GM12878 (cell line): ENCODE measurements at regions not wholly inside any gene's neighbourhood (a gene's known extent, or its start where the extent isn't known, plus 50 kb on each side); places are given as distances from the start of the nearest gene placed in this dataset.

ENCODE experiments used
- ATAC-seq: fragments of 200-7000 bp; cut with Tn5 transposase; 3 replicates; pipeline ENCODE4 v1.9.1; 2020; ENCODE audit warnings: mild to moderate bottlenecking, moderate library complexity
- BruUV-seq: library from RNA; stranded (reverse); fragments of 400-500 nt; replicated peaks from 2 replicates; lab custom pipeline; 2021; lab: Mats Ljungman, UMichigan
- CTCF ChIA-PET: fragments of 300-600 bp; sonication (Branson Sonifier 250); formaldehyde crosslinking; extraction: SDS; loops from one replicate; lab custom pipeline; 2021; ENCODE audit warnings: inconsistent platforms; lab: Yijun Ruan, JAX
- POLR2A ChIA-PET: fragments of 350-600 bp; formaldehyde crosslinking; extraction: SDS; loops from one replicate; lab custom pipeline; 2021; ENCODE audit warnings: inconsistent platforms; lab: Charles Lee
- RAD21 ChIA-PET: fragments of 300-600 bp; sonication (Branson Sonifier 250); formaldehyde crosslinking; loops from one replicate; lab custom pipeline; 2023; ENCODE audit warnings: antibody characterized with exemption; ENCODE audit not compliant: unreplicated experiment; lab: Charles Lee
- SMC1A ChIA-PET: fragments of 300-600 bp; sonication (Branson Sonifier 250); formaldehyde crosslinking; loops from one replicate; lab custom pipeline; 2023; ENCODE audit not compliant: unreplicated experiment, uncharacterized antibody; lab: Charles Lee
- DNase-seq: peaks from one replicate; pipeline ENCODE4 v3.0.0-alpha.2; 2011; ENCODE audit warnings: low read depth, low spot score
- FAIRE-seq: peaks from 3 replicates; lab custom pipeline; 2011; peaks lifted over from hg19 to GRCh38; lab: Jason Lieb, UNC
- H2AFZ ChIP-seq: 2 replicates; pipeline ENCODE4 v1.6.0; 2011; ENCODE audit warnings: low read depth, low read length, control low read depth; ENCODE audit not compliant: control insufficient read depth
- H3K27ac ChIP-seq: 2 replicates; pipeline ENCODE4 v1.5.1; 2011; ENCODE audit warnings: control low read depth; ENCODE audit not compliant: control insufficient read depth, insufficient read depth
- H3K27me3 ChIP-seq, 2 experiments: replicated peaks in 1 of 2; 2 replicates each; pipeline versions ENCODE4 v1.6.0 to v1.6.1; 2011; ENCODE audit warnings: low read length in 1 of 2; ENCODE audit not compliant: control insufficient read depth in 2 of 2, insufficient read depth in 2 of 2
- H3K36me3 ChIP-seq, 2 experiments: 2 replicates each; pipeline ENCODE4 v1.5.1; 2011; ENCODE audit warnings: low read length in 1 of 2; ENCODE audit not compliant: control insufficient read depth in 2 of 2, insufficient read depth in 2 of 2
- H3K4me1 ChIP-seq: 2 replicates; pipeline ENCODE4 v1.6.1; 2011; ENCODE audit warnings: mild to moderate bottlenecking, low read length, moderate library complexity, mixed read lengths; ENCODE audit not compliant: control insufficient read depth, insufficient read depth
- H3K4me2 ChIP-seq: 2 replicates; pipeline ENCODE4 v1.6.0; 2011; ENCODE audit warnings: control low read depth; ENCODE audit not compliant: control insufficient read depth, insufficient read depth
- H3K4me3 ChIP-seq: fragments of 200-600 bp; sonication (generic); 2 replicates; pipeline ENCODE4 v1.5.1; 2016
- H3K79me2 ChIP-seq: 2 replicates; pipeline ENCODE4 v1.6.0; 2011; ENCODE audit warnings: low read length; ENCODE audit not compliant: control insufficient read depth, insufficient read depth
- H3K9ac ChIP-seq: 2 replicates; pipeline ENCODE4 v1.8.0; 2011; ENCODE audit warnings: low read length, control low read depth, mixed read lengths; ENCODE audit not compliant: control insufficient read depth, insufficient read depth
- H3K9me3 ChIP-seq: replicated peaks from 3 replicates; pipeline ENCODE4 v1.5.1; 2011; ENCODE audit warnings: mild to moderate bottlenecking, low read length; ENCODE audit not compliant: control insufficient read depth, insufficient read depth
- H4K20me1 ChIP-seq: 2 replicates; pipeline ENCODE4 v1.6.0; 2011; ENCODE audit not compliant: control insufficient read depth, insufficient read depth
- BACH1 ChIP-seq: fragments of 450-650 bp; IDR thresholded peaks from 2 replicates; pipeline ENCODE4 v1.6.1; 2017; ENCODE audit warnings: mild to moderate bottlenecking, borderline replicate concordance
- BRCA1 ChIP-seq: IDR thresholded peaks from 2 replicates; pipeline ENCODE4 v1.6.1; 2011; ENCODE audit warnings: low read depth, low read length, improper control_type of control experiment
- CBFB ChIP-seq: IDR thresholded peaks from 2 replicates; pipeline ENCODE4 v1.6.1; 2016; ENCODE audit warnings: antibody characterized with exemption, low read depth
- HDGF ChIP-seq: fragments of 450-650 bp; IDR thresholded peaks from 2 replicates; pipeline ENCODE4 v1.6.1; 2016; ENCODE audit warnings: antibody characterized with exemption
- NFYB ChIP-seq: IDR thresholded peaks from 2 replicates; pipeline ENCODE4 v1.6.1; 2011; ENCODE audit warnings: low read depth, mild to moderate bottlenecking, low read length, improper control_type of control experiment, moderate library complexity; ENCODE audit not compliant: insufficient read depth
- PAX5 ChIP-seq: IDR thresholded peaks from 2 replicates; pipeline ENCODE4 v1.6.1; 2011; ENCODE audit warnings: low read depth, low read length, borderline replicate concordance
- RELA ChIP-seq: fragments of 450-650 bp; IDR thresholded peaks from 2 replicates; pipeline ENCODE4 v1.8.0; 2014; ENCODE audit warnings: borderline replicate concordance; ENCODE audit not compliant: partially characterized antibody
- TARDBP ChIP-seq: IDR thresholded peaks from 2 replicates; pipeline ENCODE4 v1.6.1; 2016; ENCODE audit warnings: borderline replicate concordance
- TCF7 ChIP-seq: IDR thresholded peaks from 2 replicates; pipeline ENCODE4 v1.6.1; 2014; ENCODE audit warnings: antibody characterized with exemption, borderline replicate concordance
- WGBS: methylation state at CpG from one replicate; pipeline ENCODE4 v1.1.6; 2016; ENCODE audit warnings: low lambda C conversion rate; ENCODE audit not compliant: insufficient replicate concordance, insufficient coverage; ENCODE audit errors: missing lambda C conversion rate; 5-methylcytosine and 5-hydroxymethylcytosine counted together
- in situ Hi-C: fragments of 300-500 bp; cut with MboI; formaldehyde crosslinking; loops from 9 replicates; pipeline ENCODE4 v1.14.3; 2018; ENCODE audit warnings: mixed read lengths
- intact Hi-C: fragments of 100-400 bp; cut with micrococcal nuclease; formaldehyde crosslinking; loops from one replicate; pipeline ENCODE4 v1.14.2; 2022; ENCODE audit not compliant: unreplicated experiment
- TF ChIP-seq, protein P1 (sequence below): fragments of 450-650 bp; IDR thresholded peaks from 2 replicates; pipeline ENCODE4 v1.6.1; 2017; ENCODE audit warnings: borderline replicate concordance
- TF ChIP-seq, protein P2 (sequence below): fragments of 450-650 bp; formaldehyde crosslinking; IDR thresholded peaks from 2 replicates; pipeline ENCODE4 v1.4.0; 2022; ENCODE audit warnings: mild to moderate bottlenecking, moderate library complexity
- TF ChIP-seq, protein P3 (sequence below): fragments of 450-650 bp; IDR thresholded peaks from 2 replicates; pipeline ENCODE4 v1.6.1; 2016; ENCODE audit warnings: mild to moderate bottlenecking

DNA sequence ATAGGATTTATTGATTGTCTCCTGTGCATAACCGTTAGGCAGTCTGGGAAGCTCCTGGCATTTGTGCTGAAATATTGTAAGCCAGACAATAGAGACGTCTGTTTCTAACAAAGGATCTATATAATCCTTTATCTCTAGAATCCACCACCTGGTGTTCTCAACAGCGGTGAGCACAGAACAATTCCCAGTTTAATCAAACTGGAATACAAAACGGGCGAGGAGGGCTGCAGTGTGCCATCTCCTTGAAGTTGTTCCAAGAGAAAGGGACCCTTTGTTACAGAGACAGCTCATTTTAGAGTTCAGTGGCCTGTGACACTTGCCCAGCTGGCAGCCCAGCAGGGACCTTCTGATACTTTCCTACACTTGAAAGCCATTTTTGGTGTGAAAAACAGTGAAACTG is 162.8 kb upstream of the IVNS1ABP start:
- WGBS, result 46% methylated on average over 5 of the region's 5 CpGs
- no peak overlapping the region for H3K9ac ChIP-seq
- TF ChIP-seq TCF7, result no peak
- ChIA-PET POLR2A (no interaction called here), RAD21 (no interaction called here), SMC1A (interaction anchor here (1.8 kb wide), 1 partner anchor 150 kb away, joined by 3 read pairs; no protein-coding TSS in a partner anchor), CTCF (interaction anchor here (0.6 kb wide), 1 partner anchor 51 kb away, joined by 3 read pairs; no protein-coding TSS in a partner anchor)
- no peak overlapping the region for H3K4me2 ChIP-seq
- DNase-seq (no peak), ATAC-seq (no peak), FAIRE-seq (no peak)
- no peaks in the 10 kb centered on the region for H3K27me3 ChIP-seq
- no peaks in the 10 kb centered on the region for H4K20me1 ChIP-seq
- H2AFZ ChIP-seq, result no peak overlapping the region
- no peaks in the 10 kb centered on the region for H3K79me2 ChIP-seq
- intact Hi-C loops, result no loop called here
- no peak overlapping the region for H3K4me3 ChIP-seq
- in situ Hi-C loops, result no loop called here
- no peaks in the 10 kb centered on the region for H3K4me1 ChIP-seq
- no peak overlapping the region for H3K27ac ChIP-seq
- H3K36me3 ChIP-seq, result no peaks in the 10 kb centered on the region
- no TSS peak for BruUV-seq
- H3K9me3 ChIP-seq, result no peaks in the 10 kb centered on the region

DNA sequence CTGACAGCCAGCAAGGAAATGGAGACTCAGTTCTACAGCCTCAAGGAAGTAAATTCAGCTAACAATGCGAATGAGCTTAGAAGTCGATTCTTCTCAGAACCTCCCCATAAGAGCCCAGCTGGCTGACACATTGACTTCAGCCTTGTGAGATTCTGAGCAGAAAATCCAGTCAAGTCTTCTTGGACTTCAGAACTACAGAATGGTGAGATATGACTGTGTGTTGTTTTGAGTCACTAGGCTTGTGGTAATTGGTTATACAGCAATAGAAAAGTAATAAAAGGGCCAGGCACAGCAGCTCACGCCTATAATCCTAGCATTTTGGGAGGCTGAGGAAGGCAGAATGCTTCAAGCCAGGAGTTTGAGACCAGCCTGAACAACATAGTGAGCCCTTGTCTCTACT is 161.8 kb upstream of the IVNS1ABP start:
- TF ChIP-seq NFYB (no peak), PAX5 (no peak), RELA (no peak), TARDBP (no peak), BACH1 (no peak), CBFB (no peak), HDGF (no peak), BRCA1 (no peak)
- TF ChIP-seq, protein P1, sequence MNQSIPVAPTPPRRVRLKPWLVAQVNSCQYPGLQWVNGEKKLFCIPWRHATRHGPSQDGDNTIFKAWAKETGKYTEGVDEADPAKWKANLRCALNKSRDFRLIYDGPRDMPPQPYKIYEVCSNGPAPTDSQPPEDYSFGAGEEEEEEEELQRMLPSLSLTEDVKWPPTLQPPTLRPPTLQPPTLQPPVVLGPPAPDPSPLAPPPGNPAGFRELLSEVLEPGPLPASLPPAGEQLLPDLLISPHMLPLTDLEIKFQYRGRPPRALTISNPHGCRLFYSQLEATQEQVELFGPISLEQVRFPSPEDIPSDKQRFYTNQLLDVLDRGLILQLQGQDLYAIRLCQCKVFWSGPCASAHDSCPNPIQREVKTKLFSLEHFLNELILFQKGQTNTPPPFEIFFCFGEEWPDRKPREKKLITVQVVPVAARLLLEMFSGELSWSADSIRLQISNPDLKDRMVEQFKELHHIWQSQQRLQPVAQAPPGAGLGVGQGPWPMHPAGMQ, result no peak
- TF ChIP-seq, protein P2, sequence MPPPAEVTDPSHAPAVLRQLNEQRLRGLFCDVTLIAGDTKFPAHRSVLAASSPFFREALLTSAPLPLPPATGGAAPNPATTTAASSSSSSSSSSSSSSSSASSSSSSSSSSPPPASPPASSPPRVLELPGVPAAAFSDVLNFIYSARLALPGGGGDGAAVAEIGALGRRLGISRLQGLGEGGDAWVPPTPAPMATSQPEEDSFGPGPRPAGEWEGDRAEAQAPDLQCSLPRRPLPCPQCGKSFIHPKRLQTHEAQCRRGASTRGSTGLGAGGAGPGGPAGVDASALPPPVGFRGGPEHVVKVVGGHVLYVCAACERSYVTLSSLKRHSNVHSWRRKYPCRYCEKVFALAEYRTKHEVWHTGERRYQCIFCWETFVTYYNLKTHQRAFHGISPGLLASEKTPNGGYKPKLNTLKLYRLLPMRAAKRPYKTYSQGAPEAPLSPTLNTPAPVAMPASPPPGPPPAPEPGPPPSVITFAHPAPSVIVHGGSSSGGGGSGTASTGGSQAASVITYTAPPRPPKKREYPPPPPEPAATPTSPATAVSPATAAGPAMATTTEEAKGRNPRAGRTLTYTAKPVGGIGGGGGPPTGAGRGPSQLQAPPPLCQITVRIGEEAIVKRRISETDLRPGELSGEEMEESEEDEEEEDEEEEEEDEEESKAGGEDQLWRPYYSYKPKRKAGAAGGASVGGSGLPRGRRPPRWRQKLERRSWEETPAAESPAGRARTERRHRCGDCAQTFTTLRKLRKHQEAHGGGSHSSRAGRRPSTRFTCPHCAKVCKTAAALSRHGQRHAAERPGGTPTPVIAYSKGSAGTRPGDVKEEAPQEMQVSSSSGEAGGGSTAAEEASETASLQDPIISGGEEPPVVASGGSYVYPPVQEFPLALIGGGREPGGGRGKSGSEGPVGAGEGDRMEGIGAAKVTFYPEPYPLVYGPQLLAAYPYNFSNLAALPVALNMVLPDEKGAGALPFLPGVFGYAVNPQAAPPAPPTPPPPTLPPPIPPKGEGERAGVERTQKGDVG (CRISPR knock-in tag), result no peak
- TF ChIP-seq, protein P3, sequence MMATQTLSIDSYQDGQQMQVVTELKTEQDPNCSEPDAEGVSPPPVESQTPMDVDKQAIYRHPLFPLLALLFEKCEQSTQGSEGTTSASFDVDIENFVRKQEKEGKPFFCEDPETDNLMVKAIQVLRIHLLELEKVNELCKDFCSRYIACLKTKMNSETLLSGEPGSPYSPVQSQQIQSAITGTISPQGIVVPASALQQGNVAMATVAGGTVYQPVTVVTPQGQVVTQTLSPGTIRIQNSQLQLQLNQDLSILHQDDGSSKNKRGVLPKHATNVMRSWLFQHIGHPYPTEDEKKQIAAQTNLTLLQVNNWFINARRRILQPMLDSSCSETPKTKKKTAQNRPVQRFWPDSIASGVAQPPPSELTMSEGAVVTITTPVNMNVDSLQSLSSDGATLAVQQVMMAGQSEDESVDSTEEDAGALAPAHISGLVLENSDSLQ, result no peak
- TF ChIP-seq, all 136 proteins: peak for 0
- ATAC-seq (no peak; the same call in 2 of the 3 replicates), FAIRE-seq (no peak), DNase-seq (no peak)
- in situ Hi-C loops, result no loop called here
- no peaks in the 10 kb centered on the region for H3K9me3 ChIP-seq
- ChIA-PET CTCF (no interaction called here), POLR2A (no interaction called here), SMC1A (no interaction called here), RAD21 (no interaction called here)
- 39% methylated on average over 3 of the region's 3 CpGs for WGBS
- no peak overlapping the region for H2AFZ ChIP-seq
- intact Hi-C loops, result no loop called here
- no peak overlapping the region for H3K4me3 ChIP-seq
- no peaks in the 10 kb centered on the region for H3K79me2 ChIP-seq
- H3K36me3 ChIP-seq, result no peaks in the 10 kb centered on the region
- H3K9ac ChIP-seq, result no peak overlapping the region
- no peaks in the 10 kb centered on the region for H3K4me1 ChIP-seq
- H3K4me2 ChIP-seq, result no peak overlapping the region
- no TSS peak for BruUV-seq
- H3K27me3 ChIP-seq, result no peaks in the 10 kb centered on the region
- no peak overlapping the region for H3K27ac ChIP-seq
- H4K20me1 ChIP-seq, result no peaks in the 10 kb centered on the region
